ENCODE measurements at regions not wholly inside any gene's neighbourhood (a gene's known extent, or its start where the extent isn't known, plus 50 kb on each side); places are given as distances from the start of the nearest gene placed in this dataset.
A peak's percentile ranks its signal among the peaks of the same experiment; 100 is the strongest.

DNA sequence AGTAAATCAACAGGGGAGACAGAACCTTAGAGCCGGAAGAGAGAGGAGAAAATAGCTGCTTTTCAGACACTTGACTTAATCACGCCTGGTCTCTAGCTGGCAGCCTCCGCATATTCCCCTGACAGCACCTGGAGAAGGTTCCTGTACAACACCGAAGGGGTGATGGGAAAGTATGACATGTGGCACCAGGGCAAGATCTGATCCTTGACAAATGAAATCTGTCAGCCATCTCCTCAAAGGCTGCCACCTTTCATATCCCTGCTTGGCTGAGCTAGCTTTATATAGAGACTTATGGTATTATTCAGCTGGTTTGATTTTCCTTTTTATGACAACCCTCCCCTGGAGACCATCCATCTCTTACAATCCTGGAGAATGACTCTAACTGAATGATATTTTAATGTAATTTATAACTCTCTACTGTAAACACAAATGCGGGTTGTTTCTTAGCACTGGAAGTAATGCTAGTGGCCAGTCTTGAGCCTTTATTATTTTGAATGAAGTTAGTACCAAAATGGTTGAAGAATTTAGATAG lies 1205.3 kb upstream of the CDH8 start:
- DNase-seq (ENCODE audit: low read depth in 1 of 2, low spot score in 1 of 2), result peak in 1 of 2 donors; percentile 23
- Histone ChIP-seq H3K27me3 (no peaks in the 10 kb centered on the region), H3K27ac (no peak overlapping the region), H3K4me1 (ENCODE audit: low read depth) (peaks cover 7% of the 10 kb centered on the region), H3K36me3 (no peaks in the 10 kb centered on the region), H3K9me3 (ENCODE audit: low read depth) (no peaks in the 10 kb centered on the region), H3K4me3 (no peak overlapping the region)
- TF ChIP-seq, protein P1, sequence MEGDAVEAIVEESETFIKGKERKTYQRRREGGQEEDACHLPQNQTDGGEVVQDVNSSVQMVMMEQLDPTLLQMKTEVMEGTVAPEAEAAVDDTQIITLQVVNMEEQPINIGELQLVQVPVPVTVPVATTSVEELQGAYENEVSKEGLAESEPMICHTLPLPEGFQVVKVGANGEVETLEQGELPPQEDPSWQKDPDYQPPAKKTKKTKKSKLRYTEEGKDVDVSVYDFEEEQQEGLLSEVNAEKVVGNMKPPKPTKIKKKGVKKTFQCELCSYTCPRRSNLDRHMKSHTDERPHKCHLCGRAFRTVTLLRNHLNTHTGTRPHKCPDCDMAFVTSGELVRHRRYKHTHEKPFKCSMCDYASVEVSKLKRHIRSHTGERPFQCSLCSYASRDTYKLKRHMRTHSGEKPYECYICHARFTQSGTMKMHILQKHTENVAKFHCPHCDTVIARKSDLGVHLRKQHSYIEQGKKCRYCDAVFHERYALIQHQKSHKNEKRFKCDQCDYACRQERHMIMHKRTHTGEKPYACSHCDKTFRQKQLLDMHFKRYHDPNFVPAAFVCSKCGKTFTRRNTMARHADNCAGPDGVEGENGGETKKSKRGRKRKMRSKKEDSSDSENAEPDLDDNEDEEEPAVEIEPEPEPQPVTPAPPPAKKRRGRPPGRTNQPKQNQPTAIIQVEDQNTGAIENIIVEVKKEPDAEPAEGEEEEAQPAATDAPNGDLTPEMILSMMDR (IDR thresholded peaks at IDR 0.05; ENCODE audit: low read depth, low read length), result no peak

- Histone ChIP-seq H3K4me3 (no peak overlapping the region), H3K27ac (no peak overlapping the region), H3K27me3 (no peaks in the 10 kb centered on the region), H3K4me1 (ENCODE audit: low read depth) (peaks cover 7% of the 10 kb centered on the region), H3K36me3 (no peaks in the 10 kb centered on the region), H3K9me3 (ENCODE audit: low read depth) (no peaks in the 10 kb centered on the region)
- TF ChIP-seq, protein P1 (IDR thresholded peaks at IDR 0.05; ENCODE audit: low read depth, low read length), result no peak
- DNase-seq (ENCODE audit: low read depth in 1 of 2, low spot score in 1 of 2), result no peak
These were observed 1202.9 kb upstream of the CDH8 start for GRCh38 chr16:63239065-63239570.

DNA sequence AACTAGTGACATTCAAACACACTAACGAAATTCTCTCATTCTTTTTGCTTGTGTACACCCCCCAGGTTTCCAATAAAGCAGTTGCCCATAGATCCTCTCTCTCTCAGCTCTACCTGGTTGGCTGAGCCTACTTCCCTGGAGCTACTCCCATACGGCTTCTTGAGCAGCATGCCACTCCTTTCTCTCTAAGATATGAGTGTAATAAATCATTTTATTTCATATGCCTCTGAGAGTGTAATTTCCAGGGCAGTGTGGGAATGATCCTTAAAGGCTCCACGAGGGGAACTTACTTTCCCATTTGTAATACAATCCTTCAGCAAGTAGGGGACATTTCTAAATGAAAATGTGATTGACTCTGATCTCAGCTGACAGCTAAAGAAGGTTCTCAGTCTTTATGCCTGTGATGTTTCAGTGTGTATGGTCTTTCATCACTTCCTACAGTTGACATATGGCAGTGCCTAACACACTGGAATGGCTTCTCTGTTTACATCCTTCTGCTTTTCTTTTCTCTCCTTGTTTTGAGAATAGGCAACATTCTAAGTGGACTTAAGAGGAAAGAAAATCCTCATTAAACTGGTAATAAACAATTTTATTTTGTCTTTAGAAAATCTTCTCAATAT lies 1194.3 kb upstream of the CDH8 start:
- Histone ChIP-seq H3K9me3 (ENCODE audit: low read depth) (no peaks in the 10 kb centered on the region), H3K4me1 (ENCODE audit: low read depth) (no peaks in the 10 kb centered on the region), H3K27me3 (no peaks in the 10 kb centered on the region), H3K36me3 (no peaks in the 10 kb centered on the region), H3K27ac (no peak overlapping the region), H3K4me3 (no peak overlapping the region)
- TF ChIP-seq, protein P1 (IDR thresholded peaks at IDR 0.05; ENCODE audit: low read depth, low read length), result no peak
- DNase-seq (ENCODE audit: low read depth in 1 of 2, low spot score in 1 of 2), result no peak

DNA sequence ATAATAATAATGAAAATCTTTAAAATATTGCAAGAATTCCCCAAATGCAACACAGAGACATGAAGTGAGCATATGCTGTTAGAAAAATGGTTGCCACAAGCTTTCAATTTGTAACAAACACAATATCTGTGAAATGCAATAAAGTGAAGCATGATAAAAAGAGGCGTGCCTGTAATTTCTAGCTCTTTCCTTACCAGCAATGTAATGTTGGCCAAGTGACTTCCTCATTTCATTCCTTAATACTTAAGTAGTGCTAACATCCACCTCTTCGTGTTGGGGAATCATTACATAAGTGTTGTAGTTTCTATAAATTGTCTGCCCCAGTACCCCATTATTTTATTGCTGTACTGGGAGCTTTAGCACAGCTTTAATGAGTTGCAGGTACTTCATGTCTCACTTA lies 1192.0 kb upstream of the CDH8 start:
- no peak for DNase-seq (ENCODE audit: low read depth in 1 of 2, low spot score in 1 of 2)
- TF ChIP-seq, protein P1 (IDR thresholded peaks at IDR 0.05; ENCODE audit: low read depth, low read length), result no peak
- H3K27ac ChIP-seq, result no peak overlapping the region
- H3K4me3 ChIP-seq, result no peak overlapping the region
- no peaks in the 10 kb centered on the region for H3K9me3 ChIP-seq (ENCODE audit: low read depth)
- H3K4me1 ChIP-seq (ENCODE audit: low read depth), result no peaks in the 10 kb centered on the region
- no peaks in the 10 kb centered on the region for H3K27me3 ChIP-seq
- H3K36me3 ChIP-seq, result no peaks in the 10 kb centered on the region

- TF ChIP-seq, protein P1 (IDR thresholded peaks at IDR 0.05; ENCODE audit: low read depth, low read length), result no peak
- Histone ChIP-seq H3K9me3 (ENCODE audit: low read depth) (no peaks in the 10 kb centered on the region), H3K4me3 (no peak overlapping the region), H3K36me3 (no peaks in the 10 kb centered on the region), H3K4me1 (ENCODE audit: low read depth) (no peaks in the 10 kb centered on the region), H3K27ac (no peak overlapping the region), H3K27me3 (no peaks in the 10 kb centered on the region)
- DNase-seq (ENCODE audit: low read depth in 1 of 2, low spot score in 1 of 2), result no peak
These were observed 1187.6 kb upstream of the CDH8 start for GRCh38 chr16:63223851-63224250.

All from cardiac muscle cell (in vitro differentiated cells and primary cell).